ENCODE measurements at regions not wholly inside any gene's neighbourhood (a gene's known extent, or its start where the extent isn't known, plus 50 kb on each side); places are given as distances from the start of the nearest gene placed in this dataset.

DNA sequence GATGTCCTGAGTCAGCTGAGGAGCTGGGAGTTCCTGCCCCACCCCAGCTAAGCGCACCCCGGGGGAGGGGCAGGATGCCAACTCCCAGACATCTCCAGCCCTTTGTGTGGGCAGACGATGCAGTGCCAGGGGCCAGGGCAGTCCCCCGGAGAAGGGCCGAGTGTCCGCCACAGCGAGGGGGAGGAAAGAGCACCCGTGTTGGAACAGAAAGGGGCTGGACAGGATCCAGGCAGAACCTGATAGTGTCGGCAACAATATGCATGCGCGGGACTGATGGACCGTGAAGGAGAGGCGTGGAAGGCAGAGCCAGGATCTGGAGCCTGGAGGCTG is 1434.7 kb downstream of the BRD1 start:
- CTCF ChIA-PET, result no interaction called here
- no peaks in the 10 kb centered on the region for H3K36me3 ChIP-seq (ENCODE audit: control insufficient read depth, insufficient read depth, low read length)
- H3K4me3 ChIP-seq (ENCODE audit: low read depth, low read length), result no peak overlapping the region
- no peak for DNase-seq (ENCODE audit: low read depth)
- TF ChIP-seq, protein P1, sequence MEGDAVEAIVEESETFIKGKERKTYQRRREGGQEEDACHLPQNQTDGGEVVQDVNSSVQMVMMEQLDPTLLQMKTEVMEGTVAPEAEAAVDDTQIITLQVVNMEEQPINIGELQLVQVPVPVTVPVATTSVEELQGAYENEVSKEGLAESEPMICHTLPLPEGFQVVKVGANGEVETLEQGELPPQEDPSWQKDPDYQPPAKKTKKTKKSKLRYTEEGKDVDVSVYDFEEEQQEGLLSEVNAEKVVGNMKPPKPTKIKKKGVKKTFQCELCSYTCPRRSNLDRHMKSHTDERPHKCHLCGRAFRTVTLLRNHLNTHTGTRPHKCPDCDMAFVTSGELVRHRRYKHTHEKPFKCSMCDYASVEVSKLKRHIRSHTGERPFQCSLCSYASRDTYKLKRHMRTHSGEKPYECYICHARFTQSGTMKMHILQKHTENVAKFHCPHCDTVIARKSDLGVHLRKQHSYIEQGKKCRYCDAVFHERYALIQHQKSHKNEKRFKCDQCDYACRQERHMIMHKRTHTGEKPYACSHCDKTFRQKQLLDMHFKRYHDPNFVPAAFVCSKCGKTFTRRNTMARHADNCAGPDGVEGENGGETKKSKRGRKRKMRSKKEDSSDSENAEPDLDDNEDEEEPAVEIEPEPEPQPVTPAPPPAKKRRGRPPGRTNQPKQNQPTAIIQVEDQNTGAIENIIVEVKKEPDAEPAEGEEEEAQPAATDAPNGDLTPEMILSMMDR (IDR thresholded peaks at IDR 0.05; ENCODE audit: insufficient read depth, low read depth, low read length), result no peak
- no peaks in the 10 kb centered on the region for H3K27me3 ChIP-seq (ENCODE audit: control insufficient read depth, insufficient read depth, low read length)
- POLR2A ChIA-PET, result no interaction called here

DNA sequence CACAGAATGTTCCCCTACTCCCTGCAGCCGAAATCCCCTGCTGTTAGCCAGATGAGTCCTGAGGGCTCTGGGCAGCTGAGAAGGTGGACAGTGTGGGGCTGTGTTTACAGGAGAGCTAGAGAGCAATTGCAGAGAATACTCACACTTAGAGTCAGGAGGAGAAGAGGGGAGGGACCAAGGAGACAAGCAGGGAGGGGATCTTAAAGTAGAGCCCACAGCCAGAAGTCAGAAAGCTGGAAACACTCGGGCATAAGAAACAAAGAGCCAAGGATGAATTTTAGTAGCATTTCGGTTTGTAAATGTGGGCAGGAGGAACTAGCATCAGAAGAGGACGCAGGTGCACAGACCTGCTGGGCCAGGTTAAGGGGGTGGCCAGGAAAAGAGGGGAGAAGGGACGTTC is 1435.9 kb downstream of the BRD1 start:
- ChIA-PET CTCF (no interaction called here), POLR2A (no interaction called here)
- H3K27me3 ChIP-seq (ENCODE audit: control insufficient read depth, insufficient read depth, low read length), result no peaks in the 10 kb centered on the region
- TF ChIP-seq, protein P1 (IDR thresholded peaks at IDR 0.05; ENCODE audit: insufficient read depth, low read depth, low read length), result no peak
- H3K4me3 ChIP-seq (ENCODE audit: low read depth, low read length), result no peak overlapping the region
- no peak for DNase-seq (ENCODE audit: low read depth)
- no peaks in the 10 kb centered on the region for H3K36me3 ChIP-seq (ENCODE audit: control insufficient read depth, insufficient read depth, low read length)

DNA sequence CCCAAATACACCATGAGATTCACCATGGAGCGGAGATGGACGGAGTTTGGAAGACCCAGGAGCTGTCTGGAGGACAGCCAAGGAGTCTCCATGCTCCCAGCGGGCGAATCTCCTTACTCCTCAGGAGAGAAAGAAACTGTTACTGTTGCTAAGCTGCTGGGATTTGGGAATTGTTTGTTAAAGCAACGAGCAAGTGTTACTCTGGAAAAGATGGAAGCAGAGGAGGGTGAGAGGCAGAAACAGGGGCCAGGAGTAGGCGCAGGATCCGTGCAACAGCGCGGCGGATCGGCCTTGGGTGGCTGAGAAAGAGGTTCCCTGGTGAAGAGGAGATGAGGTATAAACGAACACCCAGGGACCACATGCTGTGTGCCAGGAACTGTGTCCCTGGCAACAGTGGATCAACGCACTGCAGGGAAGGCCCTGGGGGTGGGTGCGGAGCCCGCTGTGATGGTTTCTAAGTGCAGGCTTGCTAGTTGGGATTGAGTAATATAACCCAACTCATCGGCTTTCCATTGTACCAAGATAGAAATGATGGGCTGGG is 1436.4 kb downstream of the BRD1 start:
- no peak overlapping the region for H3K4me3 ChIP-seq (ENCODE audit: low read depth, low read length)
- ChIA-PET POLR2A (no interaction called here), CTCF (no interaction called here)
- H3K36me3 ChIP-seq (ENCODE audit: control insufficient read depth, insufficient read depth, low read length), result no peaks in the 10 kb centered on the region
- H3K27me3 ChIP-seq (ENCODE audit: control insufficient read depth, insufficient read depth, low read length), result no peaks in the 10 kb centered on the region
- no peak for DNase-seq (ENCODE audit: low read depth)
- TF ChIP-seq, protein P1 (IDR thresholded peaks at IDR 0.05; ENCODE audit: insufficient read depth, low read depth, low read length), result no peak

DNA sequence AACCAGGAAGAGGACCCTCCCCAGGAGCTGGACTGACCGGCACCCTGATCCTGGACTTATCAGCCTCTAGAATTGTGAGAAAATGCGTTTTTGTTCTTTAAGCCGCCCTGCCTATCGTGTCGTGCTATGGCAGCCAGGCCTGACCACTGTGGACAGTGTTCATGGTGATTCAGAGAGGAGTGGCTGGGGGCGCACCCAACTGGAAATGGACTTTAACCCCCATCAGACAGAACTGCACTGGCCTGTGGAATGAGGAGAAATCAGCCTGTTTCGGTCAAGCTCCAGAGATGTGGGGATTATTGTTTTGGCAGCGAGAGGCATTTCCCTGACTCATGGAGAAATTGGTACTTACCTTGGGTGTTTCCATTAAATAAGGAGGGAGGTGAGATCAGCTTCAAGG is 1437.8 kb downstream of the BRD1 start:
- TF ChIP-seq, protein P1 (IDR thresholded peaks at IDR 0.05; ENCODE audit: insufficient read depth, low read depth, low read length), result no peak
- H3K36me3 ChIP-seq (ENCODE audit: control insufficient read depth, insufficient read depth, low read length), result no peaks in the 10 kb centered on the region
- no peak for DNase-seq (ENCODE audit: low read depth)
- H3K4me3 ChIP-seq (ENCODE audit: low read depth, low read length), result no peak overlapping the region
- no peaks in the 10 kb centered on the region for H3K27me3 ChIP-seq (ENCODE audit: control insufficient read depth, insufficient read depth, low read length)
- POLR2A ChIA-PET, result no interaction called here
- CTCF ChIA-PET, result no interaction called here

DNA sequence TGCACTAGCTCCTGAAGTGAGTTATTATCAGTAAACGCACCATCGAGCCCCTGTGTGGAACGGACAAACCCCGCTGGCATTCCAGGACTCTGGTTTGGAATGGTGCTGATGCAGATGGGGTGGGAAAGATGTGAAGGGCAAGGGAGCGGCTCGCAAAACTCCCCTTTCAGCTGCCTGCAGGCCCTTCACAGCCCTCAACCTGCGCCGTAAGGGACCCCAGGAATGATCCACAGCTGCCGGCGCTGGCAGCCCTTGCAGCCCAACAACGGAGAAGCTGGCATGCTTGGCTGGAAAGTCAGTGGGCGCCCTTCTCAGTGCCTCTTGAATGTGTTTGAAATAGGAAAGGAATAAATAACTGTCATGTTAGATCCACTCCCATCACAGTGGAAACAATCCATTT is 1445.5 kb downstream of the BRD1 start:
- Histone ChIP-seq H3K4me3 (ENCODE audit: low read depth, low read length) (no peak overlapping the region), H3K36me3 (ENCODE audit: control insufficient read depth, insufficient read depth, low read length) (no peaks in the 10 kb centered on the region), H3K27me3 (ENCODE audit: control insufficient read depth, insufficient read depth, low read length) (no peaks in the 10 kb centered on the region)
- TF ChIP-seq, protein P1 (IDR thresholded peaks at IDR 0.05; ENCODE audit: insufficient read depth, low read depth, low read length), result no peak
- ChIA-PET POLR2A (no interaction called here), CTCF (no interaction called here)
- DNase-seq (ENCODE audit: low read depth), result no peak

All from BJ (cell line).